Esophagus mucosa (tissue), 1 donor: ENCODE measurements at regions not wholly inside any gene's neighbourhood (a gene's known extent, or its start where the extent isn't known, plus 50 kb on each side); places are given as distances from the start of the nearest gene placed in this dataset.

Experiments used
- ATAC-seq: fragments of 200-7000 bp; cut with Tn5 transposase; one replicate; pipeline ENCODE4 v1.9.1; 2020
- donor health status: DM: yes; HTN: yes; CAD: no.

DNA sequence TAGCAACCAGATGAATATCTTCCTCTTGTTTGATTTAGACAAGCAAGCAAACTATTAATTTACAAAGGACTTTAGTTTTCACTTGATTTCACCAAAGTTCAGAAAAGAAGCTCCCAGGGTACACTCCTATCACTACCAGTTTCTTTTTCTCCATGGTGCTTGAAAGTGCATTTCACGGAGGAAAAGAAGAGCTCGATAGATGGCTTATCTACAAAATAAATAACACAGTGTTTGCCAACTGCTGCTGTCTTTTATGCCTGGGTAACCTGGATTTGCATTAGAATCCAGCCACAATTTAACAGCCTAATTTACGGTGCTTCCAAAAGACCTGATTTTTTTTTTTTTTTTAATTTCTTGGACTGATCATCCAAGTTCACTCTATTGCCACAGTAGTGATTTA, 275.7 kb downstream of the GPR37 start:
- no peak for ATAC-seq

- ATAC-seq: no peak
Measured at GRCh38 chr7:124489082-124489819, 276.3 kb downstream of the GPR37 start.

GRCh38 chr7:124482229-124482628, 283.4 kb downstream of the GPR37 start:
- ATAC-seq: no peak

DNA sequence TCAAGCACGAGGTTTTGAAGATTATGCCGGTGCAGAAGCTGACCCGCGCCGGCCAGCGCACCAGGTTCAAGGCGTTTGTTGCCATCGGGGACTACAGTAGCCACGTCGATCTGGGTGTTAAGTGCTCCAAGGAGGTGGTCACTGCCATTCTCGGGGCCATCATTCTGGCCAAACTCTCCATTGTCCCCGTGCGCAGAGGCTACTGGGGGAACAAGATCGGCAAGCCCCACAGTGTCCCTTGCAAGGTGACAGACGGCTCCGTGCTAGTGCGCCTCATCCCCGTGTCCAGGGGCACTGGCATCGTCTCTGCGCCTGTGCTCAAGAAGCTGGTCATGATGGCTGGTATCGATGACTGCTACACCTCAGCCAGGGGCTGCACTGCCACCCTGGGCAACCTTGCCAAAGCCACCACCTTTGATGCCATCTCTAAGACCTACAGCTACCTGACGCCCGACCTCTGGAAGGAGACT, 284.7 kb downstream of the GPR37 start:
- ATAC-seq: no peak

DNA sequence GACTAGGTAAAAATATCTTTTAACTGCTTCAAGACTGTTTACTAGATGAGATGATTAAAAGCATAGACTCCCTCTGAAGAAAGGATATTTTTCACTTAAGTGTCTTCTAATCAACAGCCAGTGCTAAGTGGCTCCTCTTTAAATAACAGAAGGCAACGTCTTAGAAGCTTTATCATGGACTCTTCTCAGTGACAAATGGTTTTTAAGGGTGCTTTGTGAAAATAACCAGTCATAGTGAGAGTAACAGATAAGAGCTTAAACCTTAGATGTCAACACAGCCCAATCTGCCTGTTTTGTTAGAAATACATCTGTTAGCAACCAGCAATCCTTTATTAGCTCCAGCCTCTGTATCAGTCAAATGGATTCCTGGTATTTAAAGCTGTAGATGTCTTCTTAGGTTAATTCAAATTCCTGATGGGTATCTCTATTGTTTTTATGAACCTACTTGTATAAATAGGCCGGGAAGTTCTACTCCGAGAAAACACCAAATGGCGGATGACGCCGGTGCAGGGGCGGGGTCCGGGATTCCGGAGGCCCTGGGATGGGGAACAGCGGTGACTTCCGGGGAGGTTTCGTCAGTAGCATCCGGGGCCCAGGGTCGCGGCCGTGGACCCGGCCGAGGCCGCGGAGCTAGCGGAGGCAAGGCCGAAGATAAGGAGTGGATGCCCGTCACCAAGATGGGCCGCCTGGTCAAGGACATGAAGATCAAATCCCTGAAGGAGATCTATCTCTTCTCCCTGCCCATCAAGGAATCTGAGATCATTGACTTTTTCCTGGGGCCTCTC, 285.4 kb downstream of the GPR37 start:
- ATAC-seq: no peak

GRCh38 chr7:124462249-124462648, 303.3 kb downstream of the GPR37 start:
- ATAC-seq: no peak

DNA sequence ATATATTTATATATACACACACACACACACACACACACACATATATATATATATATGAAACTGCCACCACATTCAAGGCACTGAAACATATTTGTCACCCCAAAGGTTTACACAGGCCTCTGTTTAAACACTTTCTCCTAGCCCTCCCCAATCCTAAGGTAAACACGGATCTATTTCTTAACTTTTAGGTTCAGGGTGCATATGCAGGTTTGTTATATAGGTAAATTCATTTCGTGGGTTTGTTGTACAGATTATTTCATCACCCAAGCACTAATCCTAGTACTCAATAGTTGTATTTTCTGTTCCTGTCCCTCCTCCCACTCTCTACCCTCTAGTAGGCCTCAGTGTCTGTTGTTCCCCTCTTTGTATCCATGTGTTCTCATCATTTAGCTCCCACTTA, 305.0 kb downstream of the GPR37 start:
- no peak for ATAC-seq

DNA sequence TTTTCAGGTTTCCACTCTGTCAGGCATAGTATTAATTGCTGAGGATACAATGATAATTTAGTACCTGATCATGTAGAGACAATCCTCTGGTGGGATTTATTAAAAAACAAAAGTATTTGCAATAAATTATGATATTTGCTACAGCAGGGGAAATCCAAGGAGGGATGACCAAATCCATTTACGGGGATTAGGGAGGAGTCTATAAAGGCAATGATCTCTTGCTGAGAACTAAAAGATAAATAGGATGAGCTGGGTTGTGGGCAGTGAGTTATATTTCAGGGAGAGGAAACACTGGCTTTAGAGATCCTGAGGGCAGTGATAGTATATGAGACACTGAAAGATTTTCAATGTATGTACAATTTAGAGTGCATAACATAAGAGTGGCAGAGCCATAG, 305.5 kb downstream of the GPR37 start:
- no peak for ATAC-seq

DNA sequence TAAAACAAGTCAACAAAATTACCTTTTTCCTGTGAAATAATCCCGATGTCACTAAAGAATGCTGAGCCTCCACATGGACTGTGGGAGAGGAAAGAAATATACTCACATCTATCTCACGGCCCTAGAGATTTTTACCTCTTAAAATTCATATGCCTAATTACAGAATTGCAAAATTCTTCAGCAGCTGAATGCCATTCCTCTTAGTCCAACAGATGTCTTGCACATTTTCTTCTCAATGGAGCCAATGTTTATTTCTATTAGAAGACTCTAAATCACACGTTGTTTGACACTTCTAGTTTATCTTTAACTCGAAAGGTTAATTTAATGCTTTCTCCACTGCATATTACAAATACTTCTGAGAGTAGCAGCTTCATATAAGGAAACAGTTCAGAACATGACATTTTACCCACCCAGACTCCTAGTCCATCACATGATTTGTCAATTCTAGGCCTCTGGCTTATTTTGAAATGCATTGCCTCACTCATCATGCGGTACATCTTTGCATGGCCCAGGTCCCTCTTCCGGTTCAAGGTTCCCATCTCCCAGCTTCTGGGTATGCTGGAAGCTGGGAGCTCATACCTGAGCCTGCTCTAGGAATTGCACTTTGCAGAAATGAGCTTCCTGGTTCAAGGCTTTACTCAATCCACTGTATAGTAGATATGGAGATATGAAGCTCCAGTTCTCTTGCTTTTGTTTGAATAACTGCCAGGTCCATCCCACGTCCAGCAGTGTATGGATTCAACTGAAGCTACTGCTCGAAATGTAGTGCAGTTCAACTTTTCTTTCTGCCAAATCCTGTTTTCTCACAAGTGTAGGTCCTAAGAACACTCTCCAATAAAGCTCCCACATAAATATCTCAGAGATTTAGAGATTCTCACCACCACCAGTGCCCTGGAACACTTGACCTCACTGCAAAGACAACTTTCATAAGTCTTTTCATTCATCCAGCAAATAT, 306.2 kb downstream of the GPR37 start:
- no peak for ATAC-seq

GRCh38 chr7:124457841-124458240, 307.8 kb downstream of the GPR37 start:
- no peak for ATAC-seq

DNA sequence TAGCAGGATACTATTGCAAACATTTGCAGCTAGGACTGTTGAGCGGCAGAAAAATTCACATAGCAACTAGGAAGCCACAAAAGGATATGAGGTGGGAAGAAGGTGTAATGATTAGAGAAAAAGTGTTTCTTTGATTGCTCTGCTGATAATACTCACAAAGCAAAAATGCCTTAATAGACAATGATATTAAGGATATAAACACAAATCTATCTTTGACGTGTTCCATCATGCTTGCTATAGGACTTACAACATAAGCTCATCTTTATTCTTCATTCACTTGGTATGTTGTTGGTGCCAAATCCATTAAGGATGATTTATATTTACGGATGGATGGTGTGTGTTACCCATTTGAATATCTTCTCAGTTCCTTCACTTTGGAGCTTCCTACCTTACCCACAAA, 309.3 kb downstream of the GPR37 start:
- no peak for ATAC-seq

GRCh38 chr7:124452186-124452585, 313.4 kb downstream of the GPR37 start:
- ATAC-seq: no peak

- no peak for ATAC-seq
Measured at GRCh38 chr7:124449896-124450295, 315.7 kb downstream of the GPR37 start.

- ATAC-seq: no peak
Measured at GRCh38 chr7:124444696-124445480, 320.7 kb downstream of the GPR37 start.

DNA sequence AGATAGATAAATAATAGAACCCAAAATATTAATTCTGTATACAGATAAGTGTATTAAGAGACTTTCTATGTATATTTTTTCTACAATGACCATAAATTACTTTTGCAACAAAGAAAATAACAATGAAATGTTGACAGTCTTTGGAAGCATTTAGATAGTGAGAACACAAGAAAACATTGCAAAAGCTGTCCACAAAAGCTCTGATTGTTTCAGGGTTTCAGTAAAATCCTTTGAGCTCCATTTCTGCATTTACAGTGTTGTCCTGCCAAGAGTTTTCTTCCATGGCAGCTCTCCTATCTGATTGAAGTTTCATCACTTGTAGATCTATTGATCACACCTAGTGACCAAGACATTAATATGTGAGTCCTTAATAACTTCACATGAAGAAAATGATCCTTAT, 321.8 kb downstream of the GPR37 start:
- ATAC-seq: no peak

GRCh38 chr7:124440081-124440480, 325.5 kb downstream of the GPR37 start:
- ATAC-seq: no peak

- ATAC-seq: no peak
Measured at GRCh38 chr7:124432009-124432578, 333.5 kb downstream of the GPR37 start.

GRCh38 chr7:124429923-124430322, 335.7 kb downstream of the GPR37 start:
- ATAC-seq: no peak

DNA sequence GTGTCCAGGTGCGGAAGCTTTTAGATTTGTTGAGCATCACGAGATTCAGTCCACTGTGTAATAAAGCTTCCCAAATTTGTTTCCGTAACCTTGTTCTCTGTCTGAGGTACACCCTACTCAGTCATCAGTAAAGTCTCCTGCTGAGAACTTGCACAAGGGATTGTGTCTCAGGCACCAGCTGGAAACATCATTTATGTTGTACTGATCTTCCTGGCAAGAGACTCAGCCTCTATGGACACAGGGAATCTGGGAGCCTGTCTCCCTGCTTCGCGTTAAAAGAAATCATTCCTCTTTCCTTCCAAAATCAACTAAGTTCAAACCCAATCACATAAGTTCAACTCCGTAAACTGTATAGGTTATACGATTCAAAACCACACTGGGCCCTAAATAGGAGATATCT, 336.8 kb downstream of the GPR37 start:
- no peak for ATAC-seq

DNA sequence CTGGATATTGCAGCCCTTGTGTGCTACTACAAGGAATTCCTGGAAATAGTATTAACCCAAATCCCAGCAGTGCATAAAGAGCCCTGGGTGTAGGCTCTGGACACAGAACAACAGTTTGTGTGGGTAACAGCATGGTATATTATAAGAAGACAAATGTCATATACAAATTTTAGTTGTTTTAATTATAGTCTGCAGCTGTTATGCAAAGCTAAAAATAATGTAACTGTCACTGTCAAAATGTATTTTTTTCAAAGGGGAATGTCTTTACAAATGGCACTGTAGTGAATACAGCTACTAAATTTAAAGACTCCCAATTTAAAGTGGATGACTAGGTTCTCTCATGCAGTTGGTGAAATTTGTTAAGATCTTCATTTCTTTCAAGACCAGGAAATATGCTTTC, 339.0 kb downstream of the GPR37 start:
- ATAC-seq: no peak

- ATAC-seq: no peak
Measured at GRCh38 chr7:124423863-124424262, 341.7 kb downstream of the GPR37 start.

- no peak for ATAC-seq
Measured at GRCh38 chr7:124422081-124422480, 343.5 kb downstream of the GPR37 start.
